ENCODE measurements at regions not wholly inside any gene's neighbourhood (a gene's known extent, or its start where the extent isn't known, plus 50 kb on each side); places are given as distances from the start of the nearest gene placed in this dataset.

DNA sequence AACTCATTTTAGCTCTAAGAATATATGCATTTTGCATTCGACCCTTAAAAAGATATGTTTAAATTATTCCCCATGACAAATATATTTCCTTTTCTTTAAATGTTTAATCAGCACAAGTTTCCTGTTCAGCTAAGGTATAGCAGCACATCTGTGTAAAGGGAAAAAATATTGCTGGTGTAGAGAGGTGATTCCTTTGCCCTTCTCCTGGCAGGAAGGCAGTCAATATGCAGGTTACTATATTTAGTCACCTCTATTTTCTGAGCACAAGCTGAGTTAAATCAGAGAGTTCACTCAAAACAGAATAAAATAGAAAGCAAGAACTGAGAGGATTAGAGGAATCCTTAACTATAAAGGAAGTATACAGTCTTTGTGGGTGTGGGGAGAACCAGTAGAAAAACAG lies 274.4 kb upstream of the PCSK5 start:
- H4K20me1 ChIP-seq (ENCODE audit: control insufficient read depth, insufficient read depth, insufficient read length) = no peaks in the 10 kb centered on the region
- H4K8ac ChIP-seq (replicated peaks; ENCODE audit: insufficient read length, low read depth, low read length) = no peak overlapping the region
- no peak overlapping the region for H3K9ac ChIP-seq (ENCODE audit: extremely low read depth, insufficient read length, low read length)
- no CpG with 5 or more reads among the region's 1 CpG for WGBS (ENCODE audit: extremely low coverage, insufficient read length, low lambda C conversion rate)
- no peak overlapping the region; a peak in 1 of 7 replicates for H3K27ac Mint-ChIP-seq
- no peak overlapping the region for H3K18ac ChIP-seq (ENCODE audit: insufficient read length, low read depth, low read length)
- H3K27ac ChIP-seq (ENCODE audit: insufficient read length, low read depth, low read length) = no peak overlapping the region
- no peak overlapping the region for H3T11ph ChIP-seq (ENCODE audit: low read length)
- no peak overlapping the region for H3K4me2 ChIP-seq (ENCODE audit: insufficient read depth, insufficient read length, low read length)
- no peak overlapping the region for H4K91ac ChIP-seq (ENCODE audit: insufficient read length, low read depth, low read length)
- no peak overlapping the region for H3K4me3 Mint-ChIP-seq
- no peak overlapping the region for H2BK15ac ChIP-seq (ENCODE audit: low read depth, low read length)
- DNase-seq = no peak
- H3K14ac ChIP-seq (ENCODE audit: insufficient read depth, low read length) = no peak overlapping the region
- H2BK12ac ChIP-seq (ENCODE audit: insufficient read length, low read depth, low read length) = no peak overlapping the region
- H3K23me2 ChIP-seq (ENCODE audit: insufficient read length, low read depth, low read length, poor library complexity, severe bottlenecking) = no peaks in the 10 kb centered on the region
- no peak overlapping the region for H2BK20ac ChIP-seq (ENCODE audit: low read depth, low read length, poor library complexity, severe bottlenecking)
- H3K9me3 Mint-ChIP-seq = peaks cover 2 to 6% of the 10 kb centered on the region in 2 experiments; a peak in 4 of 5 replicates
- H2BK5ac ChIP-seq (ENCODE audit: insufficient read length, low read length) = no peak overlapping the region
- no peaks in the 10 kb centered on the region for H3K79me1 ChIP-seq (ENCODE audit: insufficient read depth, low read depth, low read length, poor library complexity, severe bottlenecking)
- TF ChIP-seq, protein P1, sequence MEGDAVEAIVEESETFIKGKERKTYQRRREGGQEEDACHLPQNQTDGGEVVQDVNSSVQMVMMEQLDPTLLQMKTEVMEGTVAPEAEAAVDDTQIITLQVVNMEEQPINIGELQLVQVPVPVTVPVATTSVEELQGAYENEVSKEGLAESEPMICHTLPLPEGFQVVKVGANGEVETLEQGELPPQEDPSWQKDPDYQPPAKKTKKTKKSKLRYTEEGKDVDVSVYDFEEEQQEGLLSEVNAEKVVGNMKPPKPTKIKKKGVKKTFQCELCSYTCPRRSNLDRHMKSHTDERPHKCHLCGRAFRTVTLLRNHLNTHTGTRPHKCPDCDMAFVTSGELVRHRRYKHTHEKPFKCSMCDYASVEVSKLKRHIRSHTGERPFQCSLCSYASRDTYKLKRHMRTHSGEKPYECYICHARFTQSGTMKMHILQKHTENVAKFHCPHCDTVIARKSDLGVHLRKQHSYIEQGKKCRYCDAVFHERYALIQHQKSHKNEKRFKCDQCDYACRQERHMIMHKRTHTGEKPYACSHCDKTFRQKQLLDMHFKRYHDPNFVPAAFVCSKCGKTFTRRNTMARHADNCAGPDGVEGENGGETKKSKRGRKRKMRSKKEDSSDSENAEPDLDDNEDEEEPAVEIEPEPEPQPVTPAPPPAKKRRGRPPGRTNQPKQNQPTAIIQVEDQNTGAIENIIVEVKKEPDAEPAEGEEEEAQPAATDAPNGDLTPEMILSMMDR (conservative IDR thresholded peaks at IDR 0.05) = no peak
- no peak overlapping the region for H3K56ac ChIP-seq (ENCODE audit: insufficient read length, low read depth, low read length)
- no peak overlapping the region for H4K5ac ChIP-seq (ENCODE audit: insufficient read length, low read depth, low read length)
- H2AK5ac ChIP-seq (ENCODE audit: insufficient read length, low read length) = no peak overlapping the region
- H3K79me2 ChIP-seq (ENCODE audit: insufficient read depth, low read length) = no peaks in the 10 kb centered on the region
- no peaks in the 10 kb centered on the region; the same call in 1 of the 2 replicates for H3K4me1 ChIP-seq (ENCODE audit: insufficient read depth, low read length)
- no peak overlapping the region for H3K23ac ChIP-seq (ENCODE audit: insufficient read length, low read depth, low read length)
- H2AFZ ChIP-seq (ENCODE audit: low read length) = no peak overlapping the region
- no peak overlapping the region for H2BK120ac ChIP-seq (ENCODE audit: low read depth, low read length, poor library complexity, severe bottlenecking)
- H3K4me1 Mint-ChIP-seq = peaks cover 8% of the 10 kb centered on the region in 2 experiments
- no peaks in the 10 kb centered on the region for H3K36me3 Mint-ChIP-seq (ENCODE audit: insufficient read depth in 1 of 3, low read depth in 3 of 3)
- no peaks in the 10 kb centered on the region for H3K27me3 ChIP-seq (ENCODE audit: insufficient read depth, low read length)
- H3K9me3 ChIP-seq (ENCODE audit: control insufficient read depth, low read depth, low read length) = no peaks in the 10 kb centered on the region
- H3K27me3 Mint-ChIP-seq (ENCODE audit: low read depth) = no peaks in the 10 kb centered on the region
- no peak overlapping the region for H3K4ac ChIP-seq (ENCODE audit: low read depth, low read length)

All from H9 (cell line).